Activated CD8-positive, alpha-beta T cell treated with anti-CD3 and anti-CD28 coated beads for 36 hours (primary cell): ENCODE measurements at regions not wholly inside any gene's neighbourhood (a gene's known extent, or its start where the extent isn't known, plus 50 kb on each side); places are given as distances from the start of the nearest gene placed in this dataset.

Experiments used
- ATAC-seq: fragments of 200-7000 bp; cut with Tn5 transposase; one replicate; pipeline ENCODE4 v1.10.0; 2021; ENCODE audit warnings: mild to moderate bottlenecking, moderate library complexity
- CTCF ChIA-PET: fragments of 350-600 bp; sonication (Branson Sonifier 250); formaldehyde crosslinking; loops from one replicate; lab custom pipeline; 2021; ENCODE audit warnings: antibody characterized with exemption; lab: Charles Lee
- POLR2A ChIA-PET: fragments of 350-600 bp; sonication (Branson Sonifier 250); formaldehyde crosslinking; loops from one replicate; lab custom pipeline; 2021; ENCODE audit warnings: antibody characterized with exemption; lab: Charles Lee
- DNase-seq: peaks from one replicate; pipeline ENCODE4 v3.0.0-alpha.2; 2020
- H3K27ac Mint-ChIP-seq: one replicate; pipeline ENCODE4 v1.8.0; 2021; ENCODE audit warnings: mild to moderate bottlenecking, mixed read lengths
- H3K27me3 Mint-ChIP-seq: one replicate; pipeline ENCODE4 v1.8.0; 2021; ENCODE audit warnings: mixed read lengths
- H3K36me3 Mint-ChIP-seq: one replicate; pipeline ENCODE4 v1.8.0; 2021; ENCODE audit warnings: low read depth, mixed read lengths
- H3K4me1 Mint-ChIP-seq: one replicate; pipeline ENCODE4 v1.8.0; 2021; ENCODE audit warnings: low read depth, mixed read lengths
- H3K4me3 Mint-ChIP-seq: one replicate; pipeline ENCODE4 v1.8.0; 2021; ENCODE audit warnings: mild to moderate bottlenecking, moderate library complexity, mixed read lengths
- H3K9me3 Mint-ChIP-seq: one replicate; pipeline ENCODE4 v1.8.0; 2021; ENCODE audit warnings: mixed read lengths
- intact Hi-C: fragments of 100-400 bp; cut with micrococcal nuclease; formaldehyde crosslinking; loops from one replicate; pipeline ENCODE4 v1.10.0; 2022
- TF ChIP-seq, protein P1 (sequence below): fragments of 200-600 bp; IDR thresholded peaks from one replicate; pipeline ENCODE4 v1.8.0; 2022; ENCODE audit warnings: antibody characterized with exemption, mild to moderate bottlenecking

GRCh38 chr5:110209401-110209800 lies 517.1 kb downstream of the TMEM232 start:
- no peak for DNase-seq
- H3K4me1 Mint-ChIP-seq = no peaks in the 10 kb centered on the region
- no peak for ATAC-seq

GRCh38 chr5:110218981-110219380 lies 507.5 kb downstream of the TMEM232 start:
- no peak for DNase-seq
- Mint-ChIP-seq H3K27me3 (no peaks in the 10 kb centered on the region), H3K36me3 (peaks cover 14% of the 10 kb centered on the region), H3K4me1 (no peaks in the 10 kb centered on the region), H3K4me3 (no peak overlapping the region), H3K27ac (no peak overlapping the region), H3K9me3 (peaks cover 57% of the 10 kb centered on the region)
- intact Hi-C loops = no loop called here
- ChIA-PET CTCF (no interaction called here), POLR2A (interaction anchor here (0.6 kb wide), 1 partner anchor 180 kb away, joined by 3 read pairs; no protein-coding TSS in a partner anchor)
- TF ChIP-seq, protein P1, sequence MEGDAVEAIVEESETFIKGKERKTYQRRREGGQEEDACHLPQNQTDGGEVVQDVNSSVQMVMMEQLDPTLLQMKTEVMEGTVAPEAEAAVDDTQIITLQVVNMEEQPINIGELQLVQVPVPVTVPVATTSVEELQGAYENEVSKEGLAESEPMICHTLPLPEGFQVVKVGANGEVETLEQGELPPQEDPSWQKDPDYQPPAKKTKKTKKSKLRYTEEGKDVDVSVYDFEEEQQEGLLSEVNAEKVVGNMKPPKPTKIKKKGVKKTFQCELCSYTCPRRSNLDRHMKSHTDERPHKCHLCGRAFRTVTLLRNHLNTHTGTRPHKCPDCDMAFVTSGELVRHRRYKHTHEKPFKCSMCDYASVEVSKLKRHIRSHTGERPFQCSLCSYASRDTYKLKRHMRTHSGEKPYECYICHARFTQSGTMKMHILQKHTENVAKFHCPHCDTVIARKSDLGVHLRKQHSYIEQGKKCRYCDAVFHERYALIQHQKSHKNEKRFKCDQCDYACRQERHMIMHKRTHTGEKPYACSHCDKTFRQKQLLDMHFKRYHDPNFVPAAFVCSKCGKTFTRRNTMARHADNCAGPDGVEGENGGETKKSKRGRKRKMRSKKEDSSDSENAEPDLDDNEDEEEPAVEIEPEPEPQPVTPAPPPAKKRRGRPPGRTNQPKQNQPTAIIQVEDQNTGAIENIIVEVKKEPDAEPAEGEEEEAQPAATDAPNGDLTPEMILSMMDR = no peak
- ATAC-seq = no peak

More at GRCh38 chr5:110209401-110209800, 517.1 kb downstream of the TMEM232 start:
- Mint-ChIP-seq H3K9me3 (peaks cover 14% of the 10 kb centered on the region), H3K27me3 (no peaks in the 10 kb centered on the region), H3K36me3 (no peaks in the 10 kb centered on the region), H3K4me3 (no peak overlapping the region), H3K27ac (no peak overlapping the region)
- ChIA-PET POLR2A (no interaction called here), CTCF (no interaction called here)
- intact Hi-C loops = no loop called here
- TF ChIP-seq, protein P1 = no peak

DNA sequence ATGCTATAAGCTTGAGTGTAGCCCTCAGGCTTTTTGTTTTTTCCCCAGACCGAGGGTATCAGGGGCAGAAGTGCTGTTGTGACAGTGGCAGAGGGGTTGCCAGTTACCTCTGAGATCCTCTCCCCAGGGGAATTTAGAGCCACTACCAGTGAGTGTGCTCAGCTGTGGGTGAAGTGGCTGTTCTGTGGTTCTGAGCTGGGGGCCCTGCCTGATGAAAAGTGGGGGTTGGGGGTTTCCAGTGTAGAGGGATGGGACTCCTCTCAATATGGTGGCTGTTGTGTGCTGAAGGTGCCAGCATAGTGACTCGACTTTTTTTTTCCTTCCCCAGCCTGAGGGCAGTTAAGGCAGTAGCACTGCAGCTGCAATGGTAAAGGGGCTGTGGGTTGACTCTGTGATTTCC lies 506.7 kb downstream of the TMEM232 start:
- ATAC-seq (no peak), DNase-seq (no peak)
- ChIA-PET CTCF (interaction anchor here (0.7 kb wide), 1 partner anchor 9 kb away, joined by 4 read pairs; no protein-coding TSS in a partner anchor), POLR2A (no interaction called here)
- Mint-ChIP-seq H3K36me3 (peaks cover 14% of the 10 kb centered on the region), H3K27ac (no peak overlapping the region), H3K4me1 (no peaks in the 10 kb centered on the region), H3K4me3 (no peak overlapping the region), H3K9me3 (peaks cover 54% of the 10 kb centered on the region), H3K27me3 (no peaks in the 10 kb centered on the region)
- intact Hi-C loops = no loop called here
- TF ChIP-seq, protein P1 = no peak

GRCh38 chr5:110221036-110221435 lies 505.4 kb downstream of the TMEM232 start:
- CTCF ChIA-PET = no interaction called here
- ATAC-seq (no peak), DNase-seq (no peak)
- TF ChIP-seq, protein P1 = no peak
- peaks cover 48% of the 10 kb centered on the region for H3K9me3 Mint-ChIP-seq
- intact Hi-C loops = no loop called here
- no peak overlapping the region for H3K4me3 Mint-ChIP-seq
- no peaks in the 10 kb centered on the region for H3K4me1 Mint-ChIP-seq
- POLR2A ChIA-PET = no interaction called here
- no peak overlapping the region for H3K27ac Mint-ChIP-seq
- no peaks in the 10 kb centered on the region for H3K27me3 Mint-ChIP-seq
- peaks cover 14% of the 10 kb centered on the region for H3K36me3 Mint-ChIP-seq

- ChIA-PET POLR2A (interaction anchor here (0.6 kb wide), 1 partner anchor 8 kb away, joined by 3 read pairs; no protein-coding TSS in a partner anchor), CTCF (no interaction called here)
- intact Hi-C loops = no loop called here
- H3K9me3 Mint-ChIP-seq = peaks cover 34% of the 10 kb centered on the region
- H3K27ac Mint-ChIP-seq = no peak overlapping the region
- no peak for DNase-seq
- ATAC-seq = no peak
- no peaks in the 10 kb centered on the region for H3K27me3 Mint-ChIP-seq
- H3K36me3 Mint-ChIP-seq = peaks cover 9% of the 10 kb centered on the region
- no peak overlapping the region for H3K4me3 Mint-ChIP-seq
- TF ChIP-seq, protein P1 = no peak
- no peaks in the 10 kb centered on the region for H3K4me1 Mint-ChIP-seq
Observed at GRCh38 chr5:110224050-110224449, 502.4 kb downstream of the TMEM232 start.
